SJSA1 (cell line): ENCODE measurements at regions not wholly inside any gene's neighbourhood (a gene's known extent, or its start where the extent isn't known, plus 50 kb on each side); places are given as distances from the start of the nearest gene placed in this dataset.
"Not testable (repeated sequence)": the region's sequence is repeated elsewhere in the genome, so short reads cannot be mapped to it uniquely, and the experiment has no call there.

Experiments
- DNase-seq, 2 experiments: peaks; one replicate each; pipeline ENCODE4 v3.0.0-alpha.2; 2015 to 2020; ENCODE audit warnings: low spot score in 2 of 2, low read depth in 1 of 2
- H3K27ac ChIP-seq: fragments of 250-450 bp; sonication (Bioruptor Pico); 2 replicates; pipeline ENCODE4 v1.5.1; 2020; ENCODE audit warnings: mild to moderate bottlenecking, moderate library complexity
- H3K27me3 ChIP-seq: fragments of 250-450 bp; sonication (Bioruptor Pico); replicated peaks from 2 replicates; pipeline ENCODE4 v1.5.1; 2020; ENCODE audit warnings: mild to moderate bottlenecking, moderate library complexity
- H3K36me3 ChIP-seq: fragments of 250-450 bp; sonication (Bioruptor Pico); 2 replicates; pipeline ENCODE4 v1.5.1; 2020; ENCODE audit warnings: mild to moderate bottlenecking
- H3K4me1 ChIP-seq: fragments of 250-450 bp; sonication (Bioruptor Pico); replicated peaks from 2 replicates; pipeline ENCODE4 v1.6.1; 2021; ENCODE audit warnings: mild to moderate bottlenecking
- H3K4me3 ChIP-seq: fragments of 250-450 bp; sonication (Bioruptor Pico); 2 replicates; pipeline ENCODE4 v1.5.1; 2020; ENCODE audit warnings: mild to moderate bottlenecking
- H3K9me3 ChIP-seq: fragments of 250-450 bp; sonication (Bioruptor Pico); replicated peaks from 2 replicates; pipeline ENCODE4 v1.5.1; 2020; ENCODE audit warnings: mild to moderate bottlenecking

DNA sequence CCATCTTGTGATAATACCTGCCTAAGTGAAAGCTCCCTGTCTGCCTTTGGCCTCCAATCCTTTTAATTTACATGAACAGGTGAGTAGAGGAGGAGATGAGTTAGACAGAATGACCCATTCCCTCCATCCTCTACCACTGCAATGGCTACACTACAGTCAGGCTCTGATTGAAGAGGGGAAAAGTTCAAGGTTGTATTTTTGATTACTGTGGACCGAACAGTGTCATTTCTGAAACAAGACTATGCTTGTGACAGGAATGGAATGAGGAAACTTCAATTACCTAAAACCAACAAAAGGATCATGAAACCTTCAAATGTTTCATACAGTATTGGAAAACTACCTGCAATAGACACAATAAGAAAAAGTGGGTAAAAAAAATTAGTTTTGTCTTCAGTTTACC lies 85.5 kb upstream of the GBE1 start:
- Histone ChIP-seq H3K4me3 (no peak overlapping the region), H3K36me3 (no peaks in the 10 kb centered on the region), H3K9me3 (no peaks in the 10 kb centered on the region), H3K4me1 (no peaks in the 10 kb centered on the region), H3K27ac (no peak overlapping the region), H3K27me3 (peaks cover 11% of the 10 kb centered on the region)
- no peak for DNase-seq

GRCh38 chr3:81841540-81841939 lies 80.1 kb upstream of the GBE1 start:
- no peaks in the 10 kb centered on the region for H3K4me1 ChIP-seq
- H3K27me3 ChIP-seq: peaks cover 9% of the 10 kb centered on the region
- no peaks in the 10 kb centered on the region for H3K36me3 ChIP-seq
- H3K9me3 ChIP-seq: no peaks in the 10 kb centered on the region
- no peak overlapping the region for H3K27ac ChIP-seq
- no peak for DNase-seq
- H3K4me3 ChIP-seq: no peak overlapping the region

DNA sequence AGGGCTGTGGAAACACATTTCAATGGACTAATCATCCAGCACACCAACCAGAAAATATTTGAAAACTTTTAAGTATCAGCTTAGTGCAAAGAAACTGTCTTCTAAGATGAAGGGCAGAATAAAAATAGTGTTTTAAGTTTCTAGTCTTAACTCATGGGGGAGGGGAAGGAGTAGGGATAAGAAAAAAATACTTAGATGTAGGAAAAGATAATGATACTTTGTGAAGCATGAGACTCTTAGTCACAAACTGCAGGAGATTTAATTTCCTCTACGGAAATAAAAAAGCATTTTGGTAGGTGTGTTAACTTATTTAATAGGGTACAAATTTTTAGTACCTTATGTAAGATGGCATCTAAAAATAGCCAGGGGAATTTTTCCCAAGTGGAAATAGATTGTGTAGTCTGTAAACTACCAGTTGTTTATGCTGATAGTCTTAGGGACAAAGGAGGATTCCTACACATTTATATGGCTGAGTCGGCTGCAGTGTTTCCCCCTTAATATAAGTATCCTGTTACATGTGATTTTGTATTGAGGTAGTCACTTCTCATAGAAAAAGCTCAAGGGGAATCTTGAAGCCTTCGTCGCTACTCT lies 78.2 kb upstream of the GBE1 start:
- no peak for DNase-seq
- Histone ChIP-seq H3K4me3 (no peak overlapping the region), H3K36me3 (no peaks in the 10 kb centered on the region), H3K27me3 (peaks cover 9% of the 10 kb centered on the region; the same call in 1 of the 2 replicates), H3K9me3 (no peaks in the 10 kb centered on the region), H3K27ac (no peak overlapping the region), H3K4me1 (no peaks in the 10 kb centered on the region)

- no peak overlapping the region for H3K27ac ChIP-seq
- no peak overlapping the region for H3K4me3 ChIP-seq
- no peaks in the 10 kb centered on the region for H3K9me3 ChIP-seq
- H3K36me3 ChIP-seq: no peaks in the 10 kb centered on the region
- H3K4me1 ChIP-seq: no peaks in the 10 kb centered on the region
- peaks cover 9% of the 10 kb centered on the region; the same call in 1 of the 2 replicates for H3K27me3 ChIP-seq
- no peak for DNase-seq
Observed at GRCh38 chr3:81838457-81838856, 77.0 kb upstream of the GBE1 start.

GRCh38 chr3:81837071-81837593 lies 75.7 kb upstream of the GBE1 start:
- DNase-seq: no peak
- H3K27ac ChIP-seq: no peak overlapping the region
- H3K36me3 ChIP-seq: no peaks in the 10 kb centered on the region
- H3K27me3 ChIP-seq: peaks cover 6% of the 10 kb centered on the region; the same call in 1 of the 2 replicates
- H3K4me1 ChIP-seq: no peaks in the 10 kb centered on the region
- H3K9me3 ChIP-seq: no peaks in the 10 kb centered on the region
- no peak overlapping the region for H3K4me3 ChIP-seq

DNA sequence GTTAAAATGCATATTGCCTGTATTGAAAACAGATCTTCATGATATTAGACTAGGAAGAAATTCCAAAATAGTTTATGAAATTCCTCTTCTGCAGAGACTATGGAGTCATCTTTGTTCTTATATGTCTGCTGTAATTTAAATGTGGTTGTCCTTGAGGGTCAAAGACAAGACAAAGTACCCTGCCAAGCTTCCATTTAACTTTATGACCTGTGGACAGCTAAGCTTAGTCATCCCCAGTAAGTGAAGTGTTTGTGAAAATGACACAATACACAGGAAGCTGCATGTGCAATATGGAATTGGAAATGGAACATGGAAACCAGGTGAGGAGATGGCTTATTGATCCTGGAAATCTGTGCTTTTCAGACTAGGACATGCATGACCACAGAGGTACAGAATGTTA lies 68.5 kb upstream of the GBE1 start:
- Histone ChIP-seq H3K9me3 (no peaks in the 10 kb centered on the region), H3K4me3 (no peak overlapping the region), H3K36me3 (no peaks in the 10 kb centered on the region), H3K27me3 (no peaks in the 10 kb centered on the region), H3K27ac (no peak overlapping the region), H3K4me1 (no peaks in the 10 kb centered on the region)
- no peak for DNase-seq

- not testable (repeated sequence) for H3K27me3 ChIP-seq, H3K9me3 ChIP-seq, H3K27ac ChIP-seq, DNase-seq, H3K36me3 ChIP-seq, H3K4me3 ChIP-seq, H3K4me1 ChIP-seq
Observed at GRCh38 chr3:81829272-81829671, 67.8 kb upstream of the GBE1 start.

DNA sequence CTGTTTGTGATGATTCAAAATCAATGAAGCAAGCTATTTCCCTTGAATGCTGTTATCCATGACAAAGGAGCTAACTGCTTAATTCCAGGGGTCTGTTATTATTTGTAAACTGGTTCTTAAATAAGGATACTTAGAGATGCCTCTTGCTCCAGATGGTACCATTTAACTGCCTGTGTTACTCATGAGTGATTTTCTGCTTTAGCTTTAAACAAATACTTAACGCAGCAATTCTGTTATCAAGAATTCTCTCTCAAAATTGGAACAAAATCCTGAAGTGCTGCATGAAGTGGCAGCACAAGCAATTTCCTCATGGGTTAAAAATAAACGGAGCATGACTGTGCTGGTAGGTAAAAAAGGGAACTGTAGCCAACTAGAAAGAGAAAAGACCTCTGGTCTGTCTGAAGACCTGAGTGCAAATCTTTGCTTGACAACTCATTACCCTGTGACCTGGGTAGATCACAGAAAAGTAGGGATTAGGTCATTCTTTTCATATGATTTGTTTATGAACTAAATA lies 62.5 kb upstream of the GBE1 start:
- no peaks in the 10 kb centered on the region for H3K27me3 ChIP-seq
- H3K27ac ChIP-seq: no peak overlapping the region
- no peaks in the 10 kb centered on the region for H3K9me3 ChIP-seq
- no peaks in the 10 kb centered on the region for H3K4me1 ChIP-seq
- no peaks in the 10 kb centered on the region for H3K36me3 ChIP-seq
- DNase-seq: no peak
- H3K4me3 ChIP-seq: no peak overlapping the region

DNA sequence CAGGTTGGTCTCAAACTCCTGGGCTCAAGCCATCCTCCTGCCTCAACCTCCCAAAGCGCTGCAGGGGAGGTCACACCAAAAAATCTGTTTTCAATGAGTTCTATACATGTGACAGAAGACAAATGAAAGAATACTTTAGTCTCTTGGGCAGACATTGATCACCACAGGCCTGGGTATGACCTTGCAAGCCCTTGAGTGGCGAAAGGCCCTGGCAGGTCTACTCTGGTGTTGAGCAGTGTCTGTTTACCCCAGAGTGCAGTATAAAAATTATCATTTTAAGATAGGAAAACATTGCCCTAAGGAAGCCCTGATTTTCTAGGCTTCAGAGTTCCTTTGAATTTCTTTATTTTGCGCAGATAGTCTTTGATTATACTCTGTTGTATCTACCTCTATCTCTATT lies 61.6 kb upstream of the GBE1 start:
- no peaks in the 10 kb centered on the region for H3K36me3 ChIP-seq

DNA sequence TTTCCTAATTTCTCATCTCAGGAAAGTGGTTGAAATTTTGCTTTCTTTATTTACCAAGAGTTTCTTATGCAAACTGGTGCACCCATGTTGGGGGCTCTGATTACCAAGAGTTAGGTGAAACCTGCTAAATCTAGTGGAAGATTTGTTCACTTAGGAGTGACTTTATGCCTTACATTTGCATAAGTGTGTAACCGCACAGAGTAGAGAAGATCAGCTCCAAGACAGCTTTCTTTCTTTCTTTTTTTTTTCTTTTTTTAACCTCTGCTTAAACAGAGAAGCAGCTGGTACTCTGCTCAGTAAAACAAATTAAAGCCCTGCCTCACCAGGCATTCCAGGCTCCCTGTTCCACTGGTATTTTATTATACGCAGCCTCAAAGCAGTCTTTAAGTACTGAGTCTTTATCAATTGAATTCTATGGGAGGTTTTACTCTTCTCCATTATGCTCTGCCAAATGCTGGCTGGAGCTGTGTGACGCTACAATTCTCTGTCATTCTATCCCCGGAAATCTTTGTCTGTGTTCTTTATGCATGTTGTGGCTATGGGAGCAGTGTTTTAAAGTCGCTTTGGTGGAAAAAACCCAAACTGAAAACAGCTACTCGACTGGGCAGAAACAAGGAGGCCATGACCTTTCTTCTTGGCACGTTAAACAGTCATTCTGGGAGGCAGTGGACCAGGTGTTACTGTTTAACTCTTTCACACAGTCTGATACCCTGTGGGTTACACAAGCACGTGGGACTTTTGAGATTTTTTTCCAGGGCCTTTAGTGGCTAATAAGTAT lies 55.2 kb upstream of the GBE1 start:
- Histone ChIP-seq H3K4me3 (no peak overlapping the region), H3K9me3 (no peaks in the 10 kb centered on the region), H3K27me3 (no peaks in the 10 kb centered on the region), H3K4me1 (no peaks in the 10 kb centered on the region), H3K27ac (no peak overlapping the region), H3K36me3 (no peaks in the 10 kb centered on the region)
- DNase-seq: no peak

More for the DNA sequence above, 61.6 kb upstream of the GBE1 start:
- Histone ChIP-seq H3K27me3 (no peaks in the 10 kb centered on the region), H3K27ac (no peak overlapping the region), H3K4me3 (no peak overlapping the region), H3K9me3 (no peaks in the 10 kb centered on the region), H3K4me1 (no peaks in the 10 kb centered on the region)
- DNase-seq: no peak

GRCh38 chr3:81812098-81812497 lies 50.7 kb upstream of the GBE1 start:
- H3K27me3 ChIP-seq, H3K36me3 ChIP-seq, H3K27ac ChIP-seq, H3K9me3 ChIP-seq, DNase-seq, H3K4me1 ChIP-seq, H3K4me3 ChIP-seq: not testable (repeated sequence)
